MCF 10A (cell line): ENCODE measurements at regions not wholly inside any gene's neighbourhood (a gene's known extent, or its start where the extent isn't known, plus 50 kb on each side); places are given as distances from the start of the nearest gene placed in this dataset.

ENCODE experiments used
- BruUV-seq: library from RNA; stranded (reverse); fragments of 400-500 nt; replicated peaks from 2 replicates; lab custom pipeline; 2021; lab: Mats Ljungman, UMichigan
- CTCF ChIA-PET: fragments of 300-600 bp; sonication (Branson Sonifier 250); formaldehyde crosslinking; extraction: SDS; loops from one replicate; lab custom pipeline; 2021; ENCODE audit warnings: antibody characterized with exemption, inconsistent platforms; lab: Yijun Ruan, JAX
- POLR2A ChIA-PET: fragments of 300-600, 350-650 bp; sonication (Branson Sonifier 250); formaldehyde crosslinking; extraction: SDS; loops from one replicate; lab custom pipeline; 2020; ENCODE audit warnings: antibody characterized with exemption, inconsistent platforms; lab: Yijun Ruan, JAX
- DNase-seq: peaks from one replicate; pipeline ENCODE4 v3.0.0-alpha.2; 2018; ENCODE audit not compliant: unreplicated experiment
- H3K27ac Mint-ChIP-seq: one replicate; pipeline ENCODE4 v1.8.0; 2022; ENCODE audit warnings: mild to moderate bottlenecking, low read depth, mixed read lengths; ENCODE audit not compliant: unreplicated experiment
- H3K27me3 Mint-ChIP-seq: one replicate; pipeline ENCODE4 v1.8.0; 2022; ENCODE audit warnings: mixed read lengths; ENCODE audit not compliant: insufficient read depth, unreplicated experiment
- H3K36me3 Mint-ChIP-seq: one replicate; pipeline ENCODE4 v1.8.0; 2022; ENCODE audit warnings: mild to moderate bottlenecking, moderate library complexity, mixed read lengths; ENCODE audit not compliant: insufficient read depth, unreplicated experiment
- H3K4me1 Mint-ChIP-seq: one replicate; pipeline ENCODE4 v1.8.0; 2022; ENCODE audit warnings: mixed read lengths; ENCODE audit not compliant: insufficient read depth, unreplicated experiment
- H3K4me3 Mint-ChIP-seq: one replicate; pipeline ENCODE4 v1.8.0; 2022; ENCODE audit warnings: mild to moderate bottlenecking, moderate library complexity, mixed read lengths; ENCODE audit not compliant: unreplicated experiment
- H3K9me3 Mint-ChIP-seq: one replicate; pipeline ENCODE4 v1.8.0; 2022; ENCODE audit warnings: mixed read lengths; ENCODE audit not compliant: unreplicated experiment
- intact Hi-C: fragments of 100-400 bp; cut with micrococcal nuclease; formaldehyde crosslinking; loops from 2 replicates; pipeline ENCODE4 v1.14.1; 2022
- TF ChIP-seq, protein P1 (sequence below): fragments of 200-600 bp; IDR thresholded peaks from one replicate; pipeline ENCODE4 v1.8.0; 2022; ENCODE audit warnings: antibody characterized with exemption, mild to moderate bottlenecking; ENCODE audit not compliant: unreplicated experiment

DNA sequence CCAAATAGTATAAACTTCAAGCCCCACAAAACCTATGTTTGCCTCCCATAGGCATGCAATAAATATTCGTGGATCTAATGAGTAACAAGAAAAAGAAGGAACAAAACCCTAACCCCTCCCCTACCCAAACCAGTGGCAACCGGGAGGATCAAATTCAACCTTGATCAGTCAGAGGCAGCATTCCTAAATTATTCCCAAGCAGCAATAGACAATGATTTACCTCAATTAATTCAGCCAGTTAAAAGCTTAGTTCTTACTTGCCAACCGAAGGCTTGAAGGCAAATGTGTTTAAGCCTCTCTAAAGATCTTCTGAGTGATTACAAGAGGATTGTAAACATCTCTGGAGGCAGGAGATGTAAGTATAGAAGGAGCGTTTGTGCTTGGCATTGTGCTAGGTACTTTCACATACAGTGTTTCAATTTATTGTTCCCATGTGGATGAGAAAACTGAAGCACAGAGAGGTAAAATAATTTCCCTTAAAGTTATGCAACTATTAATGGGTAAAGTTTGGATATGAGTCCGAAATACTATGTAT is 197.7 kb downstream of the MTX2 start:
- TF ChIP-seq, protein P1, sequence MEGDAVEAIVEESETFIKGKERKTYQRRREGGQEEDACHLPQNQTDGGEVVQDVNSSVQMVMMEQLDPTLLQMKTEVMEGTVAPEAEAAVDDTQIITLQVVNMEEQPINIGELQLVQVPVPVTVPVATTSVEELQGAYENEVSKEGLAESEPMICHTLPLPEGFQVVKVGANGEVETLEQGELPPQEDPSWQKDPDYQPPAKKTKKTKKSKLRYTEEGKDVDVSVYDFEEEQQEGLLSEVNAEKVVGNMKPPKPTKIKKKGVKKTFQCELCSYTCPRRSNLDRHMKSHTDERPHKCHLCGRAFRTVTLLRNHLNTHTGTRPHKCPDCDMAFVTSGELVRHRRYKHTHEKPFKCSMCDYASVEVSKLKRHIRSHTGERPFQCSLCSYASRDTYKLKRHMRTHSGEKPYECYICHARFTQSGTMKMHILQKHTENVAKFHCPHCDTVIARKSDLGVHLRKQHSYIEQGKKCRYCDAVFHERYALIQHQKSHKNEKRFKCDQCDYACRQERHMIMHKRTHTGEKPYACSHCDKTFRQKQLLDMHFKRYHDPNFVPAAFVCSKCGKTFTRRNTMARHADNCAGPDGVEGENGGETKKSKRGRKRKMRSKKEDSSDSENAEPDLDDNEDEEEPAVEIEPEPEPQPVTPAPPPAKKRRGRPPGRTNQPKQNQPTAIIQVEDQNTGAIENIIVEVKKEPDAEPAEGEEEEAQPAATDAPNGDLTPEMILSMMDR, result no peak
- no peak overlapping the region for H3K4me3 Mint-ChIP-seq
- H3K9me3 Mint-ChIP-seq, result no peaks in the 10 kb centered on the region
- CTCF ChIA-PET, result interaction anchor here (0.6 to 0.8 kb wide), 2 partner anchors 87 to 343 kb away, joined by 3 read pairs; no protein-coding TSS in a partner anchor
- H3K27ac Mint-ChIP-seq, result no peak overlapping the region
- POLR2A ChIA-PET, result interaction anchor here (1.4 kb wide), 1 partner anchor 24 kb away, joined by 3 read pairs; no protein-coding TSS in a partner anchor
- intact Hi-C loops, result no loop called here
- H3K36me3 Mint-ChIP-seq, result no peaks in the 10 kb centered on the region
- peaks cover 5% of the 10 kb centered on the region for H3K4me1 Mint-ChIP-seq
- no TSS peak for BruUV-seq
- DNase-seq, result no peak
- no peaks in the 10 kb centered on the region for H3K27me3 Mint-ChIP-seq

DNA sequence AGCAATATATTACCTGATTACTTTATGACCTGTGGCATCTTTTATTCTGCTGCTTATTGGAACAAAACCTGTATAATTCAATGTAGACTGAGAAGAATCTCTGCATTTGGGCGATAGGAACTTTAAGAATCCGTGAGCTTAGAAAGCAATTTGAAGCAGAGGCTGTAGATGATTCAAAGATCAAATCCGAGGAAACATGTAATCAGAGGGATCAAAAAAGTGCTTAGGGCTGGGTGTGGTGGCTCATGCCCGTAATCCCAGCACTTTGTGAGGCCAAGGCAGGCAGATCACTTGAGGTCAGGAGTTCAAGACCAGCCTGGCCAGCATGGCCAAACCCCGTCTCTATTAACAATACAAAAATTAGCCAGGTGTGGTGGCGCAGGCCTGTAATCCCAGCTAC is 198.4 kb downstream of the MTX2 start:
- Mint-ChIP-seq H3K4me3 (no peak overlapping the region), H3K9me3 (no peaks in the 10 kb centered on the region), H3K27me3 (no peaks in the 10 kb centered on the region), H3K27ac (no peak overlapping the region), H3K4me1 (peaks cover 3% of the 10 kb centered on the region), H3K36me3 (no peaks in the 10 kb centered on the region)
- no peak for DNase-seq
- BruUV-seq, result no TSS peak
- ChIA-PET POLR2A (no interaction called here), CTCF (interaction anchor here (0.6 to 1.5 kb wide), 3 partner anchors 13 to 344 kb away, joined by 3 read pairs; no protein-coding TSS in a partner anchor)
- TF ChIP-seq, protein P1, result no peak
- intact Hi-C loops, result no loop called here

DNA sequence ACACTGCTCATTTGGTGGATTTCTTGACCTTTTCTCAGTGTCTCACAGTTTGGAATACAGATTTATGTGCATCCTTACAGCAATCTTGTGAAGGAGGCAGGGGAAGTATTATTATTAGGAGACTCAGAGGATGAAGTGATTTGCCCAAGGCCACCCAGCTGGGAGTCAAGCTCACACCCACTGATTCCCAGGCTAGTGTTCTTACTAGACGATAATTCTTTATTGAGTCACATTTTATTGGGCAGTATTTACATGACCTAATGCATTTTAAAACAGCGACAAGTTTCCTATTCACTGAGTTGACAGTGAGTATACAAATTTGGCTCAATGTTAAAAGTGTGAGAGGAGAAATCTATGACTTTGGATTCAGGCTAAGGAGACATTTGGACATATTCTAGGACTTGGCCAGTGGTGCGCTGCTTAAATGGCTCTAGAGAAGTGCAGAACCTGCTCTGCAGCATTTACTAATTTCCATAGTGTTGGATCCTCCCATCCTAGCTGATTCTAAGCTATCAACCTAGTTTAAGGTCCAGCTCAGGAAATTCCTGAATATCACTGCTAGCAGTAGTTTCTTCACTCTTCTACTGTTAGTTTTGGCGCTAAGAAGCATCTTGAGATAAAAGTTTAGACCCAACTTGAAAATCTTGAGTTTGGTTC is 199.3 kb downstream of the MTX2 start:
- Mint-ChIP-seq H3K27me3 (no peaks in the 10 kb centered on the region), H3K4me3 (no peak overlapping the region), H3K4me1 (peaks cover 13% of the 10 kb centered on the region), H3K27ac (no peak overlapping the region), H3K36me3 (no peaks in the 10 kb centered on the region), H3K9me3 (no peaks in the 10 kb centered on the region)
- TF ChIP-seq, protein P1, result no peak
- intact Hi-C loops, result no loop called here
- POLR2A ChIA-PET, result interaction anchor here (1.2 kb wide), 1 partner anchor 14 kb away, joined by 3 read pairs; no protein-coding TSS in a partner anchor
- DNase-seq, result no peak
- CTCF ChIA-PET, result interaction anchor here (0.6 to 1.5 kb wide), 2 partner anchors 14 to 170 kb away, joined by 3 read pairs; no protein-coding TSS in a partner anchor
- no TSS peak for BruUV-seq

DNA sequence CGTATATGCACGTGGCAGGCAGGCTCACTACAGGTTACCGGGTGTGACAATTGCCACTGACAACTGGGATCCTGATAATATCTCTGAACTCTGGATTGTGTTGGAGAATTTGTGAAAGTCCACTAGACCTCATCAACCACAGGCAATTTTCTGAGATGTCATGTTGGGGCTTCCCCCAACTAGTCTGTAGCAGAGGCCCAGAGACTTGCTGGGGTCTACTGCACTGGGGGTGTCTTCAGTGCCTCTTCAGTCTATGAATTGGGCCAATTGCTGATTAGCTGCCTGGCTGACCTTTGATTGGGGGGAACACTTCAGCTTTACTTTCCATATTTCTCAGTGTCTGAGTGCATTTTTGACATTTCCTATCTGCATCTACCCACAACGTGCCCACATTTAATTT is 201.5 kb downstream of the MTX2 start:
- no peaks in the 10 kb centered on the region for H3K9me3 Mint-ChIP-seq
- no peaks in the 10 kb centered on the region for H3K27me3 Mint-ChIP-seq
- H3K27ac Mint-ChIP-seq, result no peak overlapping the region
- CTCF ChIA-PET, result interaction anchor here (2.5 kb wide), 1 partner anchor 16 kb away, joined by 14 read pairs; no protein-coding TSS in a partner anchor
- H3K4me3 Mint-ChIP-seq, result no peak overlapping the region
- intact Hi-C loops, result no loop called here
- POLR2A ChIA-PET, result interaction anchor here (1.0 to 1.3 kb wide), 2 partner anchors 23 to 81 kb away, joined by 3 to 6 read pairs; no protein-coding TSS in a partner anchor
- H3K4me1 Mint-ChIP-seq, result peaks cover 16% of the 10 kb centered on the region
- DNase-seq, result no peak
- BruUV-seq, result no TSS peak
- TF ChIP-seq, protein P1, result no peak
- no peaks in the 10 kb centered on the region for H3K36me3 Mint-ChIP-seq
